HAP-1 (cell line): ENCODE measurements at regions not wholly inside any gene's neighbourhood (a gene's known extent, or its start where the extent isn't known, plus 50 kb on each side); places are given as distances from the start of the nearest gene placed in this dataset.
"Not testable (repeated sequence)": the region's sequence is repeated elsewhere in the genome, so short reads cannot be mapped to it uniquely, and the experiment has no call there.

Experiments used
- DNase-seq, 2 experiments: peaks; one replicate each; pipeline ENCODE4 v3.0.0-alpha.2; 2016 to 2020; ENCODE audit warnings: low spot score in 2 of 2
- H3K27me3 ChIP-seq: fragments of 250-450 bp; sonication (Bioruptor Pico); 2 replicates; pipeline ENCODE4 v1.5.1; 2020; ENCODE audit warnings: low read depth, mild to moderate bottlenecking, moderate library complexity
- H3K36me3 ChIP-seq: fragments of 250-450 bp; sonication (Bioruptor Pico); replicated peaks from 2 replicates; pipeline ENCODE4 v1.5.1; 2020; ENCODE audit warnings: mild to moderate bottlenecking
- H3K4me1 ChIP-seq: fragments of 250-450 bp; sonication (Bioruptor Pico); 2 replicates; pipeline ENCODE4 v1.5.1; 2020; ENCODE audit warnings: mild to moderate bottlenecking
- H3K4me3 ChIP-seq: fragments of 250-450 bp; sonication (Bioruptor Pico); 2 replicates; pipeline ENCODE4 v1.5.1; 2020; ENCODE audit warnings: mild to moderate bottlenecking, moderate library complexity
- H3K9me3 ChIP-seq: fragments of 250-450 bp; sonication (Bioruptor Pico); 2 replicates; pipeline ENCODE4 v1.5.1; 2020; ENCODE audit warnings: mild to moderate bottlenecking, moderate library complexity
- in situ Hi-C: fragments of 300-500 bp; cut with MboI; formaldehyde crosslinking; loops from 3 replicates; pipeline ENCODE4 v1.14.3; 2020; ENCODE audit warnings: low sequenced_read_pairs, inconsistent platforms, mixed read lengths

DNA sequence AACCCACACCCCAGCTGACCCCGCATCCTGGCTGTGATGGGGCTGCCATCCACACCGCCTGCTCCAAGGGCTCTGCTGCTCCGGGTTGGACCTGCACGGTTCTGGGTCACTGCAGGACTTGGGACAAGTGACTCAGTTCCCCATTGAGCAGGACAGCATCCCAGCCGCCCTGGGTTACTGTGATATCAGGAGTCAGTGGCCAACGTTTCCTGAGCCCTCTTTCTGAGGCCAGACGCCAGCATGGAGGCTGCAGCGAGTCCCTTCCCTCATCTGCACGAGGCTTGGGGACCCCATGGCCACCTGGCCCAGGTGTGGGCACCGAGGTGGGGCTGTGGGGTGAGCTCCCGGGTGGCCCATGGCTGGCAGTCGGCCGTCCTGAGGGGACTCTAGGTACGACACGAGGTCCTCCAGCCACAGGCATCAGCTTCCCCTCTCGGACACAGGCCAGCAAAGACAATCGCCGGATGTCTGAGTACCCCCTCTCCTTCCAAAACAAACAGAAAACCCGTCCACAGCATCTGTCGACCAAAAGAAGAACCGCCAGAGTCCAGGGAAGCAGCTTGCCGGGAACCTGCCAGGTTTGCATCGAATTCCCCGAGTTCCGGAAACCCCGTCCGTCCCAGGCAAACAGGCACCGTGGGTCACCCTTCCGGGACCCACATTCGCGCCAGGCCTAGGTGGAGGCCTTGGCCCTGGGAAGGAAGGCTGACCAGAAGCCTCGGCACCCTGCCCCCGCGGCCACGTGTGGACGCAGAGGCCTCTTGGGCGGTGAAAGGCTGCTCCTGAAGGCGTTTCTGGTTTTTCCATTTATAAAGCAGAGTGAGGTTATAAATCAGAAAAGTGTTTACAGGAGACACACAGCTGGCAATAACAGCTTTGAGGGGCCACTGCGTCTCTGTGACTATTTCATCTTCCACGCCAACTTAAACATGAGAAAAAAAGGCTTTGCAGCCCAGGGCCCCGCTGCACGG lies 136.0 kb downstream of the FAM53A start:
- Histone ChIP-seq H3K27me3 (peaks cover 8% of the 10 kb centered on the region), H3K9me3 (no peaks in the 10 kb centered on the region), H3K4me3 (no peak overlapping the region), H3K36me3 (no peaks in the 10 kb centered on the region), H3K4me1 (no peaks in the 10 kb centered on the region)
- in situ Hi-C loops = no loop called here
- DNase-seq = no peak

DNA sequence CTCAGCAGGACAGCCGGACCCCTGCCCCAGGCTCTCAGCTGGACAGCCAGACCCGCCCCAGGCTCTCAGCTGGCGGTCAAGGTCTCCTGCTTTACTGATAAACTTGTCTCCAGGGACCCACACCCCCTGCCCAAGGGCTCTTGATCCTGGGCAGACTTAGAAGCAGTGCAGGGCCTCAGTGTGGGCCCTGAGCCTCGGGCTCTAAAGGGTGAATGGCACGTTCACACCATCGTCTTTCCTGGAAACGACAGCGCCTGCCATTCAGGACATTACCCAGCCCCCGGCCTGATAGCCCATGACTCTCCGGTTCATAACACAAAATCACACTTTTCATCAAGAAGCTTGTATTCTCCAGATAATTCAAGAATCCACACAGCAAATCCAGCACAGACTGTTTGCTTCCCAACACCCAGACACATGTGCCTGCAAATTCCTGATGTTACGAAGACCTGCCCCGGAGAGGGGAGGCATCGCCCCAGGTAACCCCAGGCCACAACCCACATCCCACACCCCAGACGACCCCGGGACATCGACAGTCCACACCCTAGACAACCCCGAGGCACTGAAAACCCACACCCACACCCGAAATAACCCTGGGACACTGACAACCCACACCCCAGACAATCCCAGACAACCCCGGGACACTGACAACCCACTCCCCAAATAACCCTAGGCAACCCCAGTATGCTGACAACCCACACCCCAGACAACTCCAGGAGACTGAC lies 136.8 kb downstream of the FAM53A start:
- Histone ChIP-seq H3K9me3 (no peaks in the 10 kb centered on the region), H3K4me1 (no peaks in the 10 kb centered on the region), H3K36me3 (no peaks in the 10 kb centered on the region), H3K27me3 (0 out of 2 replicates have a peak, but pooled peaks cover 2% of the 10 kb centered on the region), H3K4me3 (no peak overlapping the region)
- in situ Hi-C loops = no loop called here
- no peak for DNase-seq

DNA sequence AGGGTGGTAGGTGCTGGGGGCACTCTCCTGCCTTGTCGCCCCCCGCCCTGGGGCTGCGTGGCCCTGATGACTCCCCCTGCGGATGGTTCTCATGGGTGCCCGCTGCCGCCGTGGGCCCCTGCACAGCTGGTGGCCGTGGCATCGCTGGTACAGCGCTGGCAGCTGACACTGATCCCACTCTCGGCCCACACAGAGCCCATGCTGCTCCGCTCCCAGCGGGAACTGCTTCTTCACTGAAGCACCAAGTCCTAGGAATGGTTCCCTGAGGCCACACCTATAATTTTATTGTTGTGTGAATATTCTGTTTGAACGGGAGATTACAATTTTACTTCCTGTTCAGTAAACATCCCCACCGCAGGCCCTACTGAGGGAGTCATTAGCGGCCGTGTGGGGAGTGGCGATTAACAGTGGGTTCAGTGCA lies 138.6 kb upstream of the NKX1-1 start:
- 0 out of 2 replicates have a peak, but pooled peaks cover 2% of the 10 kb centered on the region for H3K27me3 ChIP-seq
- H3K9me3 ChIP-seq = no peaks in the 10 kb centered on the region
- in situ Hi-C loops = no loop called here
- no peaks in the 10 kb centered on the region for H3K36me3 ChIP-seq
- H3K4me3 ChIP-seq = no peak overlapping the region
- peak; percentile 6 to 37 for DNase-seq
- no peaks in the 10 kb centered on the region for H3K4me1 ChIP-seq

DNA sequence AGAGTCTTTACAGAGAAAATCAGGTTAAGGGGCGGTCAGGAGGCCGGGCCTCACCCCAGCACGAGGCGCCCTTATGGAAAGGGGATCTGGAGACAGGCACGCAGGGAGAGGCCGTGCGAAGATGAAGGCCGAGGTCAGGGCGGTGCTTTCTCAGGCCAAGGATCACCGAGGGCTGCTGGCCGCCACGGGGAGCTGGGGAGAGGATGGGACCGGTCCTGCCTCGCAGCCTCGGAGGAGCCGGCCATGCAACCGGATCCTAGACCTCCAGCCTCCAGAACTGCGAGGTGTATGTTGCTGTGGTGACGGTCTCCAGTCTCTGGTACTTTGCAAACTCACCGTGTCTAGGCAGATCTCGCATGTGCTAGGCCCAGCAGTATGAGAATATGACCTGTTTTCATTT lies 138.2 kb upstream of the NKX1-1 start:
- in situ Hi-C loops, H3K4me3 ChIP-seq, H3K36me3 ChIP-seq, H3K27me3 ChIP-seq, H3K4me1 ChIP-seq, H3K9me3 ChIP-seq, DNase-seq: not testable (repeated sequence)

DNA sequence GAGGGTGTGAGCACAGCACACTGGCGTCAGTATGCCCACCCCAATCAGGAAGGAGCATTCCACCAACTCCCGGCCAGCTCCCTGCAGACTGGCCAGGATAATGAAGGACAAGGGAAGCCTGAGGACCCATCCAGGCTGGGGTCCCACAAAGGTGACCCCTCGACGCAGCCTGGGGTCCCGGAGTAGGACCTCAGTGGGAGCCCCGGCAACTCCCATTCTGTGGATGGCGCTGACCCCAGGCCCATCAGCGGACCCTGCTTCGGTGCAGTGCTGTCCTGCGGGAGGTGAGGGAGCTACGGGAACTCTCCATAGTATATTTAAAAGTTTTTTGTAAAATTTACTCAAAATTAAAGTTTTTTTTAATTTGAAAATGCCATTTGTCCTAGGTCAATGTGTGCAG lies 137.7 kb upstream of the NKX1-1 start:
- Histone ChIP-seq H3K36me3 (no peaks in the 10 kb centered on the region), H3K4me3 (no peak overlapping the region), H3K9me3 (no peaks in the 10 kb centered on the region), H3K4me1 (no peaks in the 10 kb centered on the region), H3K27me3 (0 out of 2 replicates have a peak, but pooled peaks cover 2% of the 10 kb centered on the region)
- in situ Hi-C loops = no loop called here
- DNase-seq = no peak

DNA sequence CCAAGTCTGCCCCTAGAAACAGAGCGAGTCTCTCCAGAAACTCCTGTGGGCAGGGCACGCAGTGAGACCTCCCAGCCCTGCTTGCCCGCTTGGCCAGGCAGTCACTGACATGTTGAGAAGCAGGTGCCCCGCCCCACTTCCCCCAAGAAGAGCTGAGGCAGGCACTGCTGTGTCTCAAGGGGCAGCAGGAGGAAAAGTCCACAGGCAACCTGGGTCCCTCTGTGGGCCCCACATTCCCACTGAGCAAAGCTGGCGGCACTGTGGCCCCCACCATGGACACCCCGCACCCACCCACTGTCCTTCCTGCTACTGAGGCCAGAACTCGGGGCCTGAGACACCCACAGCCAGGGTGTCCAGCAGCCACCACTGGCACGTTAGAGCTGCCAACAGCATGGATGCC lies 137.3 kb upstream of the NKX1-1 start:
- no peaks in the 10 kb centered on the region for H3K9me3 ChIP-seq
- no peaks in the 10 kb centered on the region for H3K4me1 ChIP-seq
- H3K36me3 ChIP-seq = no peaks in the 10 kb centered on the region
- no peak for DNase-seq
- no peak overlapping the region for H3K4me3 ChIP-seq
- in situ Hi-C loops = no loop called here
- H3K27me3 ChIP-seq = no peaks in the 10 kb centered on the region

DNA sequence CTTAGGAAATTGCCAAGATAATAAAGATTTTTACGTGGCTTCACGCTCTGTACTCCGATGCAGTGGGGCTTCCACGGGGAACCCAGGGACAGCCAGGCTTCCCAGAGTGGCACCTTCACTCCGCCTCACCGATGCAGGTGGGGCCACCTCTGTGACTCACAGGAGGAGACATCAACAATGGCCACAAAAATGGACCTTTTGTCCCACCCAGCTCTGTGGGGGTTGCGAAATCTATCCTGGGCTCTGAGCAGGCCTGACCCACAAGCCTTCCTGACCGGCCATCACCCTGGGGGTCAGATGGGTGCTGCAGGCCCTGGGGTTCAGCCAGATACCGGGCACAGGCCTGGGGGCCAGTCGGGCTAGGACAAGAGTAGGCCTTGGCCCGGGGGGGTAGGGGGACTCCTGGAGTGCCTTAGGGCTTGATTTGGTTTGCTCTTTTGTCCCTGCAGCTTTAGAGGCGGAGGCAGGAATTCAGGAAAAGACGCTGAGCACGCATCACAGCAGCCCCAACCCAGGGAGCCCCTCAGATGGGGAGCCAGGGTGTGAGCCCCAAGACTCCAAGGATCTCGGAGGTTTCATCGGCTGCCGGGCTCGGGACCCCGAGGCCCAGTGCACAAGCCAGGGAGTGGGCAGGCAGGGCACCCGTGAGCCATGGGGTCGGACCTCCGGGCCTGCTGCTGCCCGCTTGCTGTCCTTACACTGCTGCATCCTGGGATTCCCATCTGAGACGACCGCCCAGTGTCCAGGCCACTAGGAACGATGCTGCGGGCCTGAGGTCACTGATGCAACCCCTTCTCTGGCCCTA lies 136.5 kb upstream of the NKX1-1 start:
- H3K27me3 ChIP-seq = no peaks in the 10 kb centered on the region
- no peak for DNase-seq
- no peaks in the 10 kb centered on the region for H3K36me3 ChIP-seq
- in situ Hi-C loops = no loop called here
- no peaks in the 10 kb centered on the region for H3K9me3 ChIP-seq
- H3K4me1 ChIP-seq = no peaks in the 10 kb centered on the region
- H3K4me3 ChIP-seq = no peak overlapping the region

DNA sequence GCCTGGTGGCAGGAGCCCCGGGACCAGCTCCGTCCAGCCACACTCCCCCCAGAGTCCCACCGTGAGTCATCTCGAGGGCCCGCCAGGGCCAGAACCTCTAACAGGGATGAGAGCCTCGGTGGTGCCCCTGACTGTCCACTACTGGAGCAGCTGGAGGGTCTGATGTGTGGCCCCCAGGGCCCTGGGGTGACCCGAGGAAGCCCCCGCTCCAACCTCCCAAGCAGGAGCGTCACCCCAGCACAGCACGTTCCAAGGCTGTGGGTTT lies 135.9 kb upstream of the NKX1-1 start:
- no peak for DNase-seq
- Histone ChIP-seq H3K4me1 (no peaks in the 10 kb centered on the region), H3K36me3 (no peaks in the 10 kb centered on the region), H3K27me3 (no peaks in the 10 kb centered on the region), H3K9me3 (no peaks in the 10 kb centered on the region), H3K4me3 (no peak overlapping the region)
- in situ Hi-C loops = no loop called here

DNA sequence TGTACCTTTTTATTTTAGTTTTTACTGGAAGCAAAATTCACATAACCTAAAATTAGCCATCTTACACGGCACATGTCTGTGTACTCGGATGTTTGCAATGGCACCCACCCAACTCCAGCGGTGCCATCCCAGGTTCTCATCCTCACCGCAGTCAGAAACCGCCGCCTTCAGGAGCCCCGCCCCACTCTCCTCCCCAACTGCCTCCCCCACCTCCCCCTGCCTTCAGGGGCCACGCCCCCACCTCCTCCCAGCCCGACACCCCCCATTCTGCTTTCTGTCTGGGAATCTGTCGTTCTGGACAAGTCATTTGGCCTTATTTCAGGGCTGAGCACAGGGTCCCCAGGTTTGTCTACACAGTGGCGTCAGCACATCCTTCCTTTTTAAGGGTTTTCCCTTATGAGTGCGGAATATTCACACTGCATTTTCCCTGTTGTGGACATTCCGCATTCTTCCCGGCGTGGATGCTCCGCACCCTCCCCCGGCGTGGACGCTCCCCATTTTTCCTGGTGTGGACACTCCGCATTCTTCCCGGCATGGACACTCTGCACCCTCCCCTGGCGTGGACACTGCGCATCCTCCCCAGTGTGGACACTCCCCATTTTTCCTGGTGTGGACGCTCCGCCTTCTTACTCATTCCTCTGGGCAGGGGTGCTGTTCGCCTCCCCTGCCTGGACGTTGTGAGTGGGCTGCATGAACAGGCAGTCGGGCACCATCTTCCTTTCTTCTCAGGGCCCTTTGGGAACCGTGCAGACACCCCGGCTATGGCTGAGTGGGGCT lies 135.4 kb upstream of the NKX1-1 start:
- H3K4me3 ChIP-seq = no peak overlapping the region
- DNase-seq = no peak
- in situ Hi-C loops = no loop called here
- no peaks in the 10 kb centered on the region for H3K36me3 ChIP-seq
- H3K27me3 ChIP-seq = no peaks in the 10 kb centered on the region
- no peaks in the 10 kb centered on the region for H3K9me3 ChIP-seq
- H3K4me1 ChIP-seq = no peaks in the 10 kb centered on the region

DNA sequence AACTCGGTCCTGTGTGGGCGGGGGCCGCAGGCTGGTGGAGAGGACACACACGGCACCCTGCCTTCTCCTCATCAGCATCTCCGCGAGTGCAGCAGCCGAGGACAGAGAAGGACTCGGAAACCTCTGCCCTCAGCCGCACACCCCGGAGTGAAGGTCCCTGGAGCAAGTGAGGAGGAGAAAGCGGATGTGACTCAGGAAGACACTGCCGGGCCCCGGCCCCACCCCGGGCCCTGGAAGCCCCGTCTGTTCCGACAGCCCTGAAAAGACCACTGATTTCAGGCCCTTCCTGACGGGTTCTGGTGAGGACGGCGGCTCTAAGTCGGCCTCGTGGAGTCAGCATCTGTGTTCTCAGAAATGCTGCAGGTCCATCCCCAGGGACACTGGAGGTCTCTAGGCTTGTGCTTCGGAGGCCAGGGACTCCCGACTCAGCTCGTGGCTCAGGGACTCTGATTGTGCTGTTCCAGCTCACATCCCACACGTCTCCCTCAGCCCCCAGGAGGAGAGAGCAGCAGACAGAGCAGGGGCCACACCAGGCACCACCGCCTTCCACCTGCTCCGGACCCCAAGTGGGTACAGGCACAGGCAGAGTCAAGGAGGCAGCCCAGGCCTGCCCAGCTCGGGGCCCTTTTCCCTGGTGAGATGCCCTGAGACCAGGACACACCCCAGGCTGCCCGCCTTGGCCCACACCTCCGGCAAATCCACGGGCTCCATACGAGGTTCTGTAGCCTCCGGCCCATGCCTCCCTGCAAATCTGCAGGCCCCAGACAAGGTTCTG lies 134.5 kb upstream of the NKX1-1 start:
- H3K4me3 ChIP-seq = no peak overlapping the region
- no peaks in the 10 kb centered on the region for H3K27me3 ChIP-seq
- no peak for DNase-seq
- H3K9me3 ChIP-seq = no peaks in the 10 kb centered on the region
- in situ Hi-C loops = no loop called here
- no peaks in the 10 kb centered on the region for H3K36me3 ChIP-seq
- no peaks in the 10 kb centered on the region for H3K4me1 ChIP-seq

DNA sequence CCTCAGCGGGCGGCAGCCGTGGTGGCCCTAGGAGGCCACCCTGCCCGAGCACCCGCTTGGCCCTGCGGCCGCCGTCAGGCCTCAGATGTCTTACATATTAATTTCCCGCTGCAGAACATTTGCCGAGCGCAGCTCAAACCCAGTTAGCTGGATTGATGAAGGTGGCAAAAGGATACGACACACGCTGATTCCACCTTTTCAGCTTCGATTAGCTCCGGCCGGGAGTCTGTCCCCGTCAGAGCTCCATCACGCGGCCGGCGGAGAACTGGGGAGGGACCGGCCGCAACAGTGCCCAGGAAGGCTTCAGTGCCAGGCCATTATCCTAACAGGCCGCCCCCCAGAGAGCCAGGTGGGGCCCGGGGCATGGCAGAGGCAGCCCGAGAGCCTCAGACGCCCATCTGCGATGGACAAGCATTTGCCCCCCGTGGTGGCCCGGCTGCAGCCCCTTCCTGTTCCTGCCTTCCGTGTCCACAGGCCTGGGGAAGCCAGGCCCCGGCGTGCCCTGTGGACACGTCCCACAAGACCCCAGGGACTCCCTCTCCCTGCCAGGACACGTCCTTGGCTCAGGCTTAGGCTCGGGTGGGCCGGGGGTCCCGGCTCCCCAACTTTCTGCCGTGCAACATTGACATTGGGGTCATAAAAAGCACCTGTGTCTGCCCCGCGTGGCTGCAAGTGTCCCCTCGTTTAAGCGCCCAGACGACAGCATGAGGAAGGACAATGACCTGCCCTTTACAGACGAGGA lies 133.8 kb upstream of the NKX1-1 start:
- H3K9me3 ChIP-seq = no peaks in the 10 kb centered on the region
- H3K27me3 ChIP-seq = no peaks in the 10 kb centered on the region
- no peak for DNase-seq
- in situ Hi-C loops = no loop called here
- H3K4me3 ChIP-seq = no peak overlapping the region
- no peaks in the 10 kb centered on the region for H3K36me3 ChIP-seq
- no peaks in the 10 kb centered on the region for H3K4me1 ChIP-seq
